HG02938 (cell line): ENCODE measurements at regions not wholly inside any gene's neighbourhood (a gene's known extent, or its start where the extent isn't known, plus 50 kb on each side); places are given as distances from the start of the nearest gene placed in this dataset.
"Not testable (repeated sequence)": the region's sequence is repeated elsewhere in the genome, so short reads cannot be mapped to it uniquely, and the experiment has no call there.

Experiments used
- ATAC-seq: cut with Tn5 transposase; IDR thresholded peaks from one replicate; pipeline ENCODE4 v1.9.1; 2021; ENCODE audit warnings: mild to moderate bottlenecking, moderate library complexity; ENCODE audit not compliant: unreplicated experiment

- ATAC-seq = no peak
Observed at GRCh38 chr7:69062020-69062765, 536.1 kb upstream of the AUTS2 start.

- ATAC-seq = no peak
Observed at GRCh38 chr7:69067397-69067796, 530.9 kb upstream of the AUTS2 start.

- no peak for ATAC-seq
Observed at GRCh38 chr7:69070476-69070875, 527.8 kb upstream of the AUTS2 start.

GRCh38 chr7:69076566-69076965 is 521.7 kb upstream of the AUTS2 start:
- no peak for ATAC-seq

GRCh38 chr7:69078997-69079769 is 519.1 kb upstream of the AUTS2 start:
- ATAC-seq = no peak

DNA sequence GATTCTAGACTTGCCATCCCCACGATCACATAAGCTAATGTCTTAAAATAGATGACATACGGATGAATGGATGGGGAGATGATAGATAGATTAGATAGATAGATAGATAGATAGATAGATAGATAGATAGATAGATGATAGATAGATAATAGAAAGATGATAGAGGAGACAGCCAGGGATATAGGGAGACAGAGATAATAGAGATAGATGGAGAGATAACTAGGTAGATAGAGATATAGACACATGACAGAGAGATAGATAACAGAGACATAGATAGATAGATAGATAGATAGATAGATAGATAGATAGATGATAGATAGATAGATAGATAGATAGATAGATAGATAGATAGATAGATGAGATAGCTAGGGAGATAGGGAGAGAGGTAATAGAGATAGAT is 511.0 kb upstream of the AUTS2 start:
- not testable (repeated sequence) for ATAC-seq

- no peak for ATAC-seq
Observed at GRCh38 chr7:69088185-69088584, 510.1 kb upstream of the AUTS2 start.

GRCh38 chr7:69090936-69091335 is 507.3 kb upstream of the AUTS2 start:
- ATAC-seq = no peak

DNA sequence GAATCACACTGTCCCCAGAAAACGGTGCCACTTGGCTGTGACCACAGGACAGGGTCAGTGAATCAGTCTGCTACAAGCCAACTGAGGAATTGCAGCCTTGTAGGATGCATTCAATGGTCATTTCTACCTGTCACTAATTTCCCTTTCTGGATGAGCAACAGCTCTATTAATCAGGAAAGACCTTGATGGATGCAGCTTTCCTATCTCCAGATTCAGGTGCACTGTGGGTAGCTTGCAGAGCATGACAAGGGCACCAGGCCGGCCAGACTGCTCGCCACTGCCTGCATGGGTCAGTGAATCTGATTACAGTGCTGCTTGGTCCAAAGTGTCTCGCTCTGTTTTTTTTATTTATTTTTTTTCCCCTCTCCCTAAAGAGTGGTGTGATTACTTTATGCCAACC is 506.8 kb upstream of the AUTS2 start:
- no peak for ATAC-seq

GRCh38 chr7:69095127-69095526 is 503.1 kb upstream of the AUTS2 start:
- ATAC-seq = no peak

GRCh38 chr7:69095649-69096048 is 502.6 kb upstream of the AUTS2 start:
- ATAC-seq = no peak

- no peak for ATAC-seq
Observed at GRCh38 chr7:69104023-69104422, 494.3 kb upstream of the AUTS2 start.

DNA sequence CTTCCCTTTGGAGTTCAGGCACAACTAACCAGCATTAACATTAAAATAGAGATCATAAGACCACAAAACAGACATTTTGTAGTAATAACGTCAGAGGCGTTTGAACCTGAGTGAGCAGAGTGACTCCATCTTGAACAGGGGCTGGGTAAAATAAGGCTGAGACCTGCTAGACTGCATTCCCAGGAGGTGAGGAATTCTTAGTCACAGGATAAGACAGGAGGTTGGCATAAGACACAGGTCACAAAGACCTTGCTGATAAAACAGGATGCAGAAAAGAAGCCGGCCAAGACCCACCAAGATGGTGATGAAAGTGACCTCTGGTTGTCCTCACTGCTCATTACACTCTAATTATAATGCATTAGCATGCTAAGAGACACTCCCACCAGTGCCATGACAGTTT is 493.2 kb upstream of the AUTS2 start:
- no peak for ATAC-seq

DNA sequence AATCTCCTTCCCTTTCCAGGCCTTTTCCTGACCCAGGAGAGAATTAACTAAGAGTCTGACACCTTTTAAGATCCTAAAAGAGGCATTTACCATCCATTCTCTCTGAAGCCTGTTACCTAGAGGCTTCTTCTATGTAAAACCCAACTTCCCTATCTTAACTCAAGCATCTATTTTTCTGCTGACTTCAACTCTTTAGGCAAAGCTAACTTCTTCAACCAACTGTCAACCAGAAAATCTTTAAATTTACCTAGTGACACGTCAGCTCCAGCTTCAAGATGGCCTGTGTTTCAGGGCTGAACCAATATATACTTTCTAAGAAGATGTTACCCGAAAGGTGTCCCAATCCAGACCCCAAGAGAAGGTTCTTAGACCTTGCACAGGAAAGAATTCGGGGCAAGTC is 492.3 kb upstream of the AUTS2 start:
- ATAC-seq = no peak

GRCh38 chr7:69106449-69106848 is 491.8 kb upstream of the AUTS2 start:
- ATAC-seq = not testable (repeated sequence)

GRCh38 chr7:69106946-69107345 is 491.3 kb upstream of the AUTS2 start:
- not testable (repeated sequence) for ATAC-seq

- no peak for ATAC-seq
Observed at GRCh38 chr7:69108097-69108496, 490.2 kb upstream of the AUTS2 start.

DNA sequence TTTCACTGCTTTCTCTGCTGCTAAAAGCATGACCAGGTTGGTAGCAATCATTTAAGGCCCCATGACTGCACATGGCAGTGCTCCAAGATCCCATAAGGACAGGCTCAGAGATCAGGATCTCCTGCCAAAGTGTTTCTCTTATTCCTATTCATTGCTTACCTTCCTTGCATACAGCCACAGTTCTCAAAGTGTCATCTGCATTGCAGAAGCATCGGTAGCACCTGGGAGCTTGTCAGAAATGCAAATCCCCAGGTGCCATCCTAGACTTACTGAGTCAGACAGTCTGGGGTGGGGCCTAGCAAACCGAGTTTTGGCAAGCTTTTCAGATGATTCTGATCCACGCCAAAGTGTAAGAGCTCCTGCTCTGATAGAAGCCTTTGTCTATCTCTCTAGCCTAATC is 489.0 kb upstream of the AUTS2 start:
- ATAC-seq = no peak

DNA sequence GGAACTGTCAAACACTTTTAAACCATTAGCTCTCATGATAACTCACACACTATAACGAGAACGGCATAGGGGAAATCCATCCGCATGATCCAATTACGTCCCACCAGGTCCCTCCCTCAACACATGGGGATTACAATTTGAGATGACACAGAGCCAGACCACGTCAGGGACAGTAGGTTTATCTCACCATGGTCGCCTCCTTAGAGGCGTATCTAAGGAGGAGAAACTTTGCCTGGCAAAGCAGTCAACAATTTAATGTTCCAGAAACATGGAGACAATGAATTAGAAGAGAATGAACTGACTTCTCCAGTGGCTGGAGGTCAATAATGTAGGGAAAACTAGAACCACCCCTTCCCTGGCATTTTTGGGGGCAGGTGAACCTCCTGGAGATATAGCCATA is 488.4 kb upstream of the AUTS2 start:
- ATAC-seq = no peak

DNA sequence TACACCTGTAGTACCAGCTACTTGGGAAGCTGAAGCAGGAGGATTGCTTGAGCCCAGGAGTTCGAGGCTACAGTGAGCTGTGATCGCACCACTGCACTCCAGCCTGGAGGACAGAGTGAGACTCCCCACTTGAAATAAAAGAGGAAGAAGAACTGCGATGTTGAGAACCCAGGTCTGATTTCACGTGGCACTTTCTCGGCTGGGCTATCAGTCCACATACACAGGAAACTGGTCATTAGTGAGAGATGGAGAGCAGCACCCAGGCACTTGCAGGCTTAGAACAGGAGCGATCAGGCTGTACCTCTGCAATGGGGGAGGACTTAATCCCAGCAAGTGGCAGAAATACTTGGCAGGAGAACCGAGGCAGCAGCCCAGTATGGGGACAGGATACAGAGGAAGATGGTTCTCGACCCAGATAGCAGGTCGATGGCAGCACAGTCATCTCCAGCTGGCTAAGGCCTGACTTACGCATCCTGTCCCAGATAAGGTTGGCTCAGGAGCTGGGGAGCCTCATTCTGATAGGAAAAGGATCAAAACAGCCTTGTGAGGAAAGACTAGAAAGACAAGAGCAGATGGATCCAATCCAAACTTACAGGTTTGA is 487.7 kb upstream of the AUTS2 start:
- ATAC-seq = no peak

GRCh38 chr7:69114374-69114773 is 483.9 kb upstream of the AUTS2 start:
- no peak for ATAC-seq

DNA sequence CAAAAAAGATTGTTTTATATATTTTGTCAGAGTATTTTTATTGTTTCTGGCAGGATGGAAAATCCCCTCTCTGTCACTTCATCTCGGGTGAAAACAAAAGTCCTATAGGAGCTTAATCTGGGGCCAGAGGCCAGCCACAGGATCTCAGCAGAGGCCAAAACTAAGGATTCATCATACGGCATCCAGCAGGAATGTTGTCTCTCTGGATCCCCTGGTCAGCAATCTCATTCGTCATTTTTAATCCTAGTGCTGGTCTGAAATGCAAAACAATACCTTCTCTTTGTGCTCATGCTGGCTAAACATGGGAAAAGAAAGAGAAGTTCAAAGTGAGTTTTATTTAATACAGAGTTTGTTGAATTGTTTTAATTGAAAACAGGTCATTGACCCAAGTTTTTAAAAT is 482.5 kb upstream of the AUTS2 start:
- no peak for ATAC-seq
